SK-N-SH (cell line): ENCODE measurements at regions not wholly inside any gene's neighbourhood (a gene's known extent, or its start where the extent isn't known, plus 50 kb on each side); places are given as distances from the start of the nearest gene placed in this dataset.

Source experiments
- CTCF ChIP-seq: fragments of 200-600 bp; sonication (generic); IDR thresholded peaks from 2 replicates; pipeline ENCODE4 v1.6.1; 2017; ENCODE audit warnings: antibody characterized with exemption, mild to moderate bottlenecking, moderate library complexity
- EP300 ChIP-seq, 2 experiments: IDR thresholded peaks; 2 replicates each; pipeline versions ENCODE4 v1.4.0 to v1.6.1; 2012; ENCODE audit warnings: borderline replicate concordance in 1 of 2, low read depth in 1 of 2, low read length in 1 of 2
- POLR2AphosphoS5 ChIP-seq: IDR thresholded peaks from 2 replicates; pipeline ENCODE4 v1.6.1; 2012; ENCODE audit warnings: low read depth, low read length
- RAD21 ChIP-seq: IDR thresholded peaks from 2 replicates; pipeline ENCODE4 v1.6.1; 2012; ENCODE audit warnings: mild to moderate bottlenecking, low read length
- RFX5 ChIP-seq: IDR thresholded peaks from 2 replicates; pipeline ENCODE4 v1.6.1; 2012; ENCODE audit warnings: mild to moderate bottlenecking, improper control_type of control experiment, low read length
- SIN3A ChIP-seq: IDR thresholded peaks from 2 replicates; pipeline ENCODE4 v1.6.1; 2012; ENCODE audit warnings: low read depth, mild to moderate bottlenecking, low read length, moderate library complexity, borderline replicate concordance
- TAF1 ChIP-seq: IDR thresholded peaks from 2 replicates; pipeline ENCODE4 v1.6.1; 2012; ENCODE audit warnings: low read depth, mild to moderate bottlenecking, low read length, moderate library complexity, borderline replicate concordance
- YY1 ChIP-seq: IDR thresholded peaks from 2 replicates; pipeline ENCODE4 v1.4.0; 2012; ENCODE audit warnings: low read depth, mild to moderate bottlenecking

GRCh38 chr11:80958987-80959386 lies 1518.2 kb upstream of the TENM4 start:
- TF ChIP-seq TAF1, result no peak
- no peak for TF ChIP-seq CTCF
- TF ChIP-seq EP300 (IDR thresholded peaks at IDR 0.05; ENCODE audit: borderline replicate concordance in 1 of 2, low read depth in 1 of 2, low read length in 1 of 2), result no peak
- no peak for TF ChIP-seq RFX5
- TF ChIP-seq YY1, result no peak
- no peak for TF ChIP-seq SIN3A
- TF ChIP-seq RAD21, result no peak
- TF ChIP-seq POLR2AphosphoS5, result no peak
